NCI-H748 (cell line): ENCODE measurements at regions not wholly inside any gene's neighbourhood (a gene's known extent, or its start where the extent isn't known, plus 50 kb on each side); places are given as distances from the start of the nearest gene placed in this dataset.
A peak's percentile ranks its signal among the peaks of the same experiment; 100 is the strongest.
"Not testable (repeated sequence)": the region's sequence is repeated elsewhere in the genome, so short reads cannot be mapped to it uniquely, and the experiment has no call there.

ENCODE experiments used
- DNase-seq: peaks from one replicate; lab custom pipeline; 2025; ENCODE audit not compliant: unreplicated experiment; lab: John Stamatoyannopoulos, UW

GRCh38 chr7:19958309-19958896, 185.0 kb upstream of the TMEM196 start:
- no peak for DNase-seq

DNA sequence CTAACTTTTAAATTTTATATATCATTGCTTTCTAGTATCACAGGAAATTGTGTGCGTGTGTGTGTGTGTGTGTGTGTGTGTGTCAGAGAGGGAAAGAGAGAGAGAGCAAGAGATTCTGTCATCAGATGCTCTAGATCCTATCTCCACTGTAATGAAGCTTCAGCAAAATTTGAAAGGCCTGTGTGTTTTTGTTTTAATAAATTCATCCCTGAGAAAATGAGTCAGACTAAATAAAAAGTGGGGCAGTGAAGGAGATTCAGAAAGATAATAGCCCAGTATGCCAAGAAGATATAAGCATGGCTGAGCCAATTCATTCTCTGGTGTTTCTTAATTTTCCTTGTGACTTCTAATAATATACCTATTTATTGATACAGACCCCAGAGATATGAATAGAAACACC, 184.2 kb upstream of the TMEM196 start:
- DNase-seq = no peak

GRCh38 chr7:19954166-19954565, 180.7 kb upstream of the TMEM196 start:
- DNase-seq = peak; percentile 25

- not testable (repeated sequence) for DNase-seq
Observed at GRCh38 chr7:19953411-19953810, 180.0 kb upstream of the TMEM196 start.

DNA sequence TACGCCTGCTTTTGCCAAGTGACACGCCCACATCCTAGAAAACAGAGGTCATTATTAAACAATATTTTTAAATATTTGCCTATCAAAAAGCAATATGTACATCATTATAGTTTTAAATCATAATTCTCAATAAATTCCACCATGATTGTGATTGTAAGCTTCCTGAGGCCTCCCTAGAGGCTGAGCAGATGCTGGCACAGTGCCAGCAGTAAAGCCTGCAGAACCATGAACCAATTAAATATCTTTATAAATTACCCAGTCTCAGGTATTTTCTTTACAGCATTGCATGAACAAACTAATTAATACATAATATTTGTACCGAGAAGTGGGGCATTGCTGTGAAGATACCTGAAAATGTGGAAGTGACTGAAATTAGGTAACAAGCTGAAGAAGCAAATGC, 174.7 kb upstream of the TMEM196 start:
- no peak for DNase-seq

DNA sequence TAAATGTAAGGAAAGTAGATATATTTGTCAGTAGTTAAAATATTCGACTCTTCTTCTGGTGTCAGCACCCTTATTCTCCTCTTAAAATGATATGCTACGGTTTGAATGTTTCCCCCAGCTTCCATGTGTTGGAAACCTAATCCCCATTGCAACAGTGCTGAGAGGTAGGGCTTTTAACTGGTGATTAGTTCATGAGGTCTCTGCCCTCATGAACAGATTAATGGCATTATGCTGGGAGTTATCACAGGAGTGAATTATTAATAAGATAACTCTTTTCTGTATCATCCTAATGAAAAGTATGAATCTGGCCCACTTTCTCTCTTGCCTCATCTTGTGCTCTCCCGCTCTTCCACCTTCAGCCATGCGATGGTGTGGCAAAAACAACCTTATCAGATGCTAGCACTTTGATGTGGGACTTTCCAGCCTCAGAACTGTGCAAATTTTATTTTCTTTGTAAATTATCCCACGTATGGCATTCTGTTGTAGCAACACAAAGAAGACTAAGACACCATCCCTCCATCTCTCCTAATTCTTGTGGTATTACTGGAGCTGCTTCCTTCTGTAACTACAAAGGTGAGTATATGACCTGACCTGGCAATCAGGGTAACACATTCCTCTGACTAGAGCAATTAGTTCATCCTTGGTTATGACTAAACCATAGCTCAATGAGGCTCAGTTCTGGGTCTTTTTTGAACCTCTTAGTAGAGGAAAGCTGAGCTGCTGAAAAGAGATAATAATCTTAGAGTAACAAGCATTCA, 171.1 kb upstream of the TMEM196 start:
- no peak for DNase-seq

DNA sequence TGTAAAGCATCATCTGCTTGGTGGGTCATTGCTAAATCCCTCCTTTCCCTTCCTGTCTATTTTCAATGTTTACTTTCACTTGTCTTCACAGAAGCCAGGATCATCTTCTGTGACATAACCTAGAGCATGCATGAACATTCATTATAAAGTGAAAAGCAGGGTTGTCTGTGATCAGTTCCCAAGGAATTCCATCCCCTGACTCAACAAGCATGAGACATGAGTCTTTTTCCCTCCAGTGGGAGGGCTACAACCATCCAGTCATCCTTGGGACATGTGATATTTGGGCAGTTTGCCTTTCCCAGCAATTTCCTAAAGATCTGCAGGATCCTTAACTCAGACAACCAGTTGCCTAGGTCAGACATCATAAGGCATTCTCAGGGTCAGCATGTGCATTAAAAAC, 166.3 kb upstream of the TMEM196 start:
- DNase-seq = no peak

- DNase-seq = peak; percentile 30
Observed at GRCh38 chr7:19932549-19933249, 159.3 kb upstream of the TMEM196 start.

DNA sequence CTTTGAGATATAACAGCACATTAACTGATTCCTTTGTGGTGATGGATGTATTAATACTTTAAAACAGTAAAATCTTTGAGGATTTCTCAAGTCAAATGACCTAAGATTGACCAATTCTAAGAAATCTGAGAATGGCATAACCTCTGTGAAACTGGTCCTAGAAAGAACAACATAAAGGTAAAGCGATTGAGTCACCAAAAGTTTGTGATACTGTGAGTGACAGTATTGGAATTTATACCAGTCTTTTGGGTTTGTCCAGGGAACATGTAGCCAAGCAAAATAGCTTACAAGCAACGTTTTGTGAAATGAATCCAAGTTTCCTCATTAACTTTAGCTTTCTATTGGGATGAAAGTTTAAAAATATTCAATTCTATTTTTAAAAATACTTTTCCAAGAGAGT, 157.4 kb upstream of the TMEM196 start:
- no peak for DNase-seq

- no peak for DNase-seq
Observed at GRCh38 chr7:19930051-19930450, 156.6 kb upstream of the TMEM196 start.

DNA sequence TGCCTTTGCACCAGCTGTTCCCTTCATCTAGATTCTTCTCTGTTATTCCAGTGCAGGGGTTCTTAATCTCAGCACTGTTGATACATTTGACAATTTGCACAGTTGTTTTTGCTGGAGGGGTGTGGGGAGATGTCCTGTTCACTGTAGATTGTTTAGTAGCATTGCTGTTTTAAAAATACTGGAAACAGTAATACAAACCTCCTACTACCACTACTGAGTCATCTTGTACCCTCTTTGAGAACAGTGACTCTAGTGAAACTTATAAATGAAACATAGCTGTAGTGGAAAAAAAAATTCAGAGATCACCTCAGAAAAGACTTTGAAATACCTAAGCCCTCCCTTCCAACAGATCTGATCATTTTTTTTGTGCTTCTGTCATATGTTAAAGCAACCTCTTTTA, 154.8 kb upstream of the TMEM196 start:
- DNase-seq = no peak

DNA sequence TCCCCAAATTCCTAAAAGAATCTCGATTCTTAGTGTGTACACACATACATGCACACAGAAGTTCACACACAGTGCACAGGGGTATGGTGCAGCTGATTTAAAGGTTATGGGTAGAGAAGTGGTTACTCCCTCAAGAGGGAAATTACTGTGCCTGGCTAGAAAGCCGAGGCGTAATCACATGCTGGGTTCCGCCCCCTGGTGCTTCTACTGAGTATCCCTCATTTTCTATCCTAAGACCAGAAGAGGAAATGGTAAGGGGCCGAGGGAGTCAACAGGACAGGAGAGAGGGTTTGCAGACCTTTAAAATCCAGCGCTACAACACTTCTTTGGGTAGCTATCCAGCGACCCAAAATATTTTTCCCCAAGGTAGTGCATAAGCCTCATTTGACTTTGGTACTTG, 147.3 kb upstream of the TMEM196 start:
- DNase-seq = no peak

DNA sequence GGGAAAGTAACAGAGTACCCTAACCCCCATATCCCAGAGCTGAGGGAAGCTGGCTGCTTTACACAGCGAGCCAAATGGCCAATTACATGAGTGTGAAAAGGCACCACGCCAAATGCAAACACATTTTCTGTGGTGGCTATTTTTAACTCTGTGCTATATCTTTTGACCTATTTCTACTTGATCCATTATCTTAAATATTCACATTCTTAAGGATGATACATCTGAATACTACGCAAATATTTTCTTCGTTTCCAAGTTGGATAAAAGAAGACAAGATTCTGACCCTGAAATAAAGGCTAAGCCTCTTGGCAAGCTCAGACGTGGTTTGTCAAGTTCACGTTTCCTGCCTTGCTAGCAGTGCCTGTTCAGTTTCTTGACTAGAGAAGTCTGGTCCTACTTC, 146.7 kb upstream of the TMEM196 start:
- DNase-seq = no peak

- peak; percentile 24 for DNase-seq
Observed at GRCh38 chr7:19919261-19920095, 146.1 kb upstream of the TMEM196 start.

- DNase-seq = no peak
Observed at GRCh38 chr7:19916046-19916445, 142.6 kb upstream of the TMEM196 start.

DNA sequence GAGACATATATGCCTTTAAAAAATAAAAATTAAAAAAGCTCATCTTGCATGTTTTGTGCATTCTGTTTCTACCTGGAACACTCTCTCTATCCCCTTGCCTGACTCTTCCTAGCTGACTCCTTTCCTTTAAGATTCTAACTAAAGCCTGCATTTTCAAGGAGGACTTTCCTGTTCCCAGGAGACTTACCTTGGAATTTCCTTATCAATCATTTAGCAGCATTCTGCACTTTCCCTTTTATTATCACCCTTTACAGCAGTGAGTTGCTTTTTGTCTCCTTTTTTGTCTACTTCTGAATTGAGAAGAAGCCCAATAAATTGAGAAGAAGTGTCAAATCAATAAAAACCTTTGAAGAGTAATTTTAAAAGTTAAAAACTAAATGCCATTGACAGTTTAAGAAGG, 142.2 kb upstream of the TMEM196 start:
- DNase-seq = no peak

DNA sequence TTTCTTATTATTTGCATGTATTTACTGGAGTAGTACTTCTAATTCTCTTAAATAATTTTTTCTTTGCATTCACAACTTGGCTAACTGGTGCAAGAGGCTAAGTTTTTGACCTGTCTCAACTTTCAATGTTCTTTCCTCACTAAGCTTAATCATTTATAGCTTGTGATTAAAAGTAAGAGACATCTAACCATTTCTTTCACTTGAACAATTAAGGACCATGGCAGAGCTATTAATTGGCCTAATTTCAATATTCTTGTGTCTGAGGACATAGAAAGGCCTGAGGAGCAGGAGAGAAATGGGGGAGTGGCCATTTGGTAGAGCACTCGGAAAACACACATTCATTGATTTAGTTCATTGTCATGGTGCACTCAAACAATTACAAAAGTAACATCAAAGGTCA, 141.4 kb upstream of the TMEM196 start:
- DNase-seq = no peak

DNA sequence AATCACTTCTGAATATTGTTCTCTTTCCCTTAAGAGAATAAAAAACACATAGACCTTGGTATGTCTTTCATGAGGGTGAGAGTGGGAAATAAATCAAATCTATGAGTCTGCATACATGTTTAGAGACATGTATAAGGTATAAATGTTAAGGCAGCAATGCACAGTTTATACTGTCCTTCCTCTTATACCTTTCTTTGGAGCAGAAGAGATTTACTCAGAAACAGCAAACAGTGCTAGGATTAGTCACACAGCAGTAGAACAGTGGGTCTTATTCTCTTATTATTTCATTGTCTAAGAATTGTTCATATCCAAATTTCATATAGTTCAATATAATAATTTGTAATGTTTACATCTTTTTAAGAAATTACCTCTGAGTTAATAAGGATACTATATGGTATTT, 126.7 kb upstream of the TMEM196 start:
- DNase-seq = no peak

GRCh38 chr7:19899529-19899928, 126.1 kb upstream of the TMEM196 start:
- no peak for DNase-seq

- not testable (repeated sequence) for DNase-seq
Observed at GRCh38 chr7:19882893-19883292, 109.5 kb upstream of the TMEM196 start.

GRCh38 chr7:19872094-19872493, 98.7 kb upstream of the TMEM196 start:
- no peak for DNase-seq
